AG09319 (cell line): ENCODE measurements at regions not wholly inside any gene's neighbourhood (a gene's known extent, or its start where the extent isn't known, plus 50 kb on each side); places are given as distances from the start of the nearest gene placed in this dataset.

Experiments
- DNase-seq: peaks from one replicate; pipeline ENCODE4 v3.0.0-alpha.2; 2010; ENCODE audit warnings: low read depth; ENCODE audit errors: extremely low read depth
- CTCF ChIP-seq: IDR thresholded peaks from 2 replicates; pipeline ENCODE4 v1.5.1; 2011; ENCODE audit warnings: low read depth, mild to moderate bottlenecking, inconsistent platforms, low read length, moderate library complexity

- TF ChIP-seq CTCF = no peak
- DNase-seq = no peak
Observed at GRCh38 chr14:49194067-49194466, 392.1 kb downstream of the RPS29 start.

GRCh38 chr14:49193332-49194065 is 392.7 kb downstream of the RPS29 start:
- TF ChIP-seq CTCF = no peak
- no peak for DNase-seq

GRCh38 chr14:49191380-49191779 is 394.8 kb downstream of the RPS29 start:
- no peak for TF ChIP-seq CTCF
- DNase-seq = no peak

GRCh38 chr14:49189375-49189774 is 396.8 kb downstream of the RPS29 start:
- TF ChIP-seq CTCF = no peak
- no peak for DNase-seq

- no peak for TF ChIP-seq CTCF
- DNase-seq = no peak
Observed at GRCh38 chr14:49187799-49188198, 398.4 kb downstream of the RPS29 start.

GRCh38 chr14:49173765-49174373 is 412.3 kb downstream of the RPS29 start:
- peak; percentile 20 for DNase-seq
- TF ChIP-seq CTCF = peak; percentile 64

GRCh38 chr14:49164074-49164473 is 422.1 kb downstream of the RPS29 start:
- DNase-seq = no peak
- TF ChIP-seq CTCF = no peak
